Esophagus muscularis mucosa (tissue), 4 donors: ENCODE measurements at regions not wholly inside any gene's neighbourhood (a gene's known extent, or its start where the extent isn't known, plus 50 kb on each side); places are given as distances from the start of the nearest gene placed in this dataset.
"Not testable (repeated sequence)": the region's sequence is repeated elsewhere in the genome, so short reads cannot be mapped to it uniquely, and the experiment has no call there.

Experiments
- DNase-seq: peaks from one replicate; pipeline ENCODE4 v3.0.0-alpha.2; 2017; ENCODE audit errors: extremely low spot score
- H3K27ac ChIP-seq, 4 donors: fragments of 200-600 bp; sonication (generic); replicated peaks in 1 of 4; 1 replicate in 3 of 4; 2 replicates in 1 of 4; pipeline ENCODE4 v1.5.1; 2016 to 2019; ENCODE audit warnings: mild to moderate bottlenecking in 1 of 4
- H3K27me3 ChIP-seq, 4 donors: fragments of 200-600 bp; sonication (generic); one replicate each; pipeline versions ENCODE4 v1.5.1 to v1.6.0; 2016 to 2019
- H3K36me3 ChIP-seq, 4 donors: fragments of 200-600 bp; sonication (generic); one replicate each; pipeline ENCODE4 v1.5.1; 2016 to 2019
- H3K4me1 ChIP-seq, 4 donors: fragments of 200-600 bp; sonication (generic); one replicate each; pipeline ENCODE4 v1.5.1; 2016 to 2019
- H3K4me3 ChIP-seq, 4 donors: fragments of 200-600 bp; sonication (generic); 1 replicate in 2 of 4; 2 replicates in 2 of 4; pipeline ENCODE4 v1.5.1; 2016 to 2019; ENCODE audit warnings: mild to moderate bottlenecking in 4 of 4, moderate library complexity in 1 of 4
- H3K9me3 ChIP-seq, 4 donors: fragments of 200-600 bp; sonication (generic); 1 replicate in 3 of 4; 2 replicates in 1 of 4; pipeline ENCODE4 v1.5.1; 2016 to 2019
- EP300 ChIP-seq: sonication (generic); formaldehyde crosslinking; IDR thresholded peaks from one replicate; pipeline ENCODE4 v1.6.1; 2017; ENCODE audit warnings: antibody characterized with exemption
- POLR2A ChIP-seq: fragments of 450-650 bp; IDR thresholded peaks from one replicate; pipeline ENCODE4 v1.6.1; 2017; ENCODE audit warnings: antibody characterized with exemption, moderate library complexity, mild to moderate bottlenecking, low read depth
- POLR2AphosphoS5 ChIP-seq, 2 donors: sonication (generic); formaldehyde crosslinking; IDR thresholded peaks; one replicate each; pipeline ENCODE4 v1.6.1; 2017; ENCODE audit warnings: antibody characterized with exemption in 2 of 2
- WGBS: methylation state at CpG from one replicate; pipeline ENCODE4 v1.1.5; 2018; 5-methylcytosine and 5-hydroxymethylcytosine counted together
- intact Hi-C: fragments of 100-400 bp; cut with DNase I; formaldehyde crosslinking; loops from one replicate; pipeline ENCODE4 v1.15.1; 2023
- TF ChIP-seq, protein P1 (sequence below), 3 experiments: fragments of 200-600 bp in 2 of 3; fragments of 450-650 bp in 1 of 3; sonication (generic) in 2 of 3; IDR thresholded peaks; one replicate each; pipeline ENCODE4 v1.5.1; 2017 to 2019; ENCODE audit warnings: antibody characterized with exemption in 3 of 3, mild to moderate bottlenecking in 2 of 3, moderate library complexity in 1 of 3

- WGBS: 3% methylated on average over 26 of the region's 46 CpGs
- peaks cover 0 to 48% (median 6%) of the 10 kb centered on the region in 4 donors for H3K27me3 ChIP-seq
- H3K4me1 ChIP-seq: peaks cover 4 to 10% (median 10%) of the 10 kb centered on the region in 4 donors
- intact Hi-C loops: loop anchor here (10.0 kb wide), 1 partner anchor 388 kb away; no protein-coding TSS in a partner anchor
- no peaks in the 10 kb centered on the region for H3K9me3 ChIP-seq
- peak overlapping the region in 3 of 4 donors; percentile 19 to 27 (median 25) for H3K4me3 ChIP-seq
- no peaks in the 10 kb centered on the region for H3K36me3 ChIP-seq
- H3K27ac ChIP-seq: no peak overlapping the region
- no peak for TF ChIP-seq EP300
- TF ChIP-seq, protein P1, sequence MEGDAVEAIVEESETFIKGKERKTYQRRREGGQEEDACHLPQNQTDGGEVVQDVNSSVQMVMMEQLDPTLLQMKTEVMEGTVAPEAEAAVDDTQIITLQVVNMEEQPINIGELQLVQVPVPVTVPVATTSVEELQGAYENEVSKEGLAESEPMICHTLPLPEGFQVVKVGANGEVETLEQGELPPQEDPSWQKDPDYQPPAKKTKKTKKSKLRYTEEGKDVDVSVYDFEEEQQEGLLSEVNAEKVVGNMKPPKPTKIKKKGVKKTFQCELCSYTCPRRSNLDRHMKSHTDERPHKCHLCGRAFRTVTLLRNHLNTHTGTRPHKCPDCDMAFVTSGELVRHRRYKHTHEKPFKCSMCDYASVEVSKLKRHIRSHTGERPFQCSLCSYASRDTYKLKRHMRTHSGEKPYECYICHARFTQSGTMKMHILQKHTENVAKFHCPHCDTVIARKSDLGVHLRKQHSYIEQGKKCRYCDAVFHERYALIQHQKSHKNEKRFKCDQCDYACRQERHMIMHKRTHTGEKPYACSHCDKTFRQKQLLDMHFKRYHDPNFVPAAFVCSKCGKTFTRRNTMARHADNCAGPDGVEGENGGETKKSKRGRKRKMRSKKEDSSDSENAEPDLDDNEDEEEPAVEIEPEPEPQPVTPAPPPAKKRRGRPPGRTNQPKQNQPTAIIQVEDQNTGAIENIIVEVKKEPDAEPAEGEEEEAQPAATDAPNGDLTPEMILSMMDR (IDR thresholded peaks at IDR 0.05): peak; percentile 52 to 63 (median 57)
- no peak for DNase-seq
Observed at GRCh38 chr15:98292442-98293240, 332.1 kb downstream of the ARRDC4 start.

- DNase-seq: no peak
- Histone ChIP-seq H3K27ac (no peak overlapping the region), H3K4me1 (peaks cover 4 to 10% (median 10%) of the 10 kb centered on the region in 4 donors), H3K36me3 (no peaks in the 10 kb centered on the region), H3K9me3 (no peaks in the 10 kb centered on the region), H3K27me3 (peaks cover 0 to 36% (median 6%) of the 10 kb centered on the region in 4 donors), H3K4me3 (no peak overlapping the region)
- TF ChIP-seq, protein P1 (IDR thresholded peaks at IDR 0.05): no peak
- no peak for TF ChIP-seq EP300
- TF ChIP-seq POLR2A: no peak
- no peak for TF ChIP-seq POLR2AphosphoS5 (IDR thresholded peaks at IDR 0.05)
- 80% methylated on average over 7 of the region's 7 CpGs for WGBS
- intact Hi-C loops: loop anchor here (10.0 kb wide), 1 partner anchor 389 kb away; no protein-coding TSS in a partner anchor
Observed at GRCh38 chr15:98294126-98294525, 333.6 kb downstream of the ARRDC4 start.

DNA sequence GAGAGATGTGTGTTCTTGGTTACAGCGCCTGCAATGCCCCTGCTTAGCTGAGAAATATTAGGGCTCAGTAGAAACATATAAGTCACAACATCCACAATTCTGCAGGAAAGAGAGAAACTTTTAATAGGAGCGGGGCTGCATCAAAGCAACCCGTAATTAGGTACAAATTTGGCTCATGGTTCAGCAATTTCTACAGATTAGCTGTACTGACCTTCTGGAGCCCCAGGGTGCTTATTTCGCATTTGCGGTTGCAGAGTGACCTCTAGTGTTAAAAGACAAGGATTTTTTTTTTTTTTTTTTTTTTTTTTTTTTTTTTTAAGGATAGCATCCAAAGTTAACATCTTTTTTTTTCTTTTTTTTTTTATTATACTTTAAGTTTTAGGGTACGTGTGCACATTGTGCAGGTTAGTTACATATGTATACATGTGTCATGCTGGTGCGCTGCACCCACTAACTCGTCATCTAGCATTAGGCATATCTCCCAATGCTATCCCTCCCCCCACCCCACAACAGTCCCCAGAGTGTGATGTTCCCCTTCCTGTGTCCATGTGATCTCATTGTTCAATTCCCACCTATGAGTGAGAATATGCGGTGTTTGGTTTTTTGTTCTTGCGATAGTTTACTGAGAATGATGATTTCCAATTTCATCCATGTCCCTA, 334.7 kb downstream of the ARRDC4 start:
- intact Hi-C loops: loop anchor here (10.0 kb wide), 1 partner anchor 390 kb away; no protein-coding TSS in a partner anchor
- H3K4me3 ChIP-seq, H3K27ac ChIP-seq, H3K36me3 ChIP-seq, H3K4me1 ChIP-seq, H3K9me3 ChIP-seq, DNase-seq: not testable (repeated sequence)
- WGBS: 29% methylated on average over 7 of the region's 10 CpGs
- H3K27me3 ChIP-seq: peaks cover 0 to 29% (median 6%) of the 10 kb centered on the region in 4 donors
- TF ChIP-seq, protein P1 (IDR thresholded peaks at IDR 0.05): peak; percentile 28 to 32 (median 28)

GRCh38 chr15:98296653-98297052, 336.1 kb downstream of the ARRDC4 start:
- Histone ChIP-seq H3K9me3 (no peaks in the 10 kb centered on the region), H3K27me3 (peaks cover 0 to 18% (median 6%) of the 10 kb centered on the region in 4 donors), H3K4me3 (no peak overlapping the region), H3K27ac (no peak overlapping the region), H3K4me1 (peaks cover 4 to 10% (median 10%) of the 10 kb centered on the region in 4 donors), H3K36me3 (no peaks in the 10 kb centered on the region)
- intact Hi-C loops: loop anchor here (10.0 kb wide), 1 partner anchor 392 kb away; no protein-coding TSS in a partner anchor
- TF ChIP-seq EP300 (no peak), POLR2A (no peak), POLR2AphosphoS5 (IDR thresholded peaks at IDR 0.05) (no peak)
- TF ChIP-seq, protein P1 (IDR thresholded peaks at IDR 0.05): no peak
- 76% methylated on average over 4 of the region's 4 CpGs for WGBS
- no peak for DNase-seq
